GM12872 (cell line): ENCODE measurements at regions not wholly inside any gene's neighbourhood (a gene's known extent, or its start where the extent isn't known, plus 50 kb on each side); places are given as distances from the start of the nearest gene placed in this dataset.

Experiments
- TF ChIP-seq, protein P1 (sequence below): IDR thresholded peaks from 3 replicates; pipeline ENCODE4 v1.5.1; 2011; ENCODE audit warnings: low read depth, mild to moderate bottlenecking, low read length, moderate library complexity; ENCODE audit not compliant: insufficient read depth

DNA sequence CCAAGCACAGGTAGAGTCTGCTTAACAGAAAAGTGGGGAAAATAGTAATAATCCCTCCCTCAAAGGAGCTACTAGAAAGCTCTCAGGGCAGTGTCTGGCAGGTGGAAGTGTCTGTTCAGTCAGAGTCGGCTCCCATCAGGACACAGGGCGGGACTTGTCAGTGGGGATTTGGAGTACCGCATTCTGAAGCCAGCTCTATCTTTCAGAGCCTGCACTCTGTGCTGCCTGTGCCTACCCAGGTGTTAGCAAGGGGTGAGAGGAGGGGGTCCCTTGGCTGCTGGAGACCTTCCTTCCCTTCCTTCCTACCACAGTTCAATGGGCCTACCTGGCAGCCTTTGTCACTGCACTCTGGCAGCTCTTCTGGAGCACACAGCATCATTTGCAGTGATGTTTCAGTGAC is 615.5 kb downstream of the AJAP1 start:
- TF ChIP-seq, protein P1, sequence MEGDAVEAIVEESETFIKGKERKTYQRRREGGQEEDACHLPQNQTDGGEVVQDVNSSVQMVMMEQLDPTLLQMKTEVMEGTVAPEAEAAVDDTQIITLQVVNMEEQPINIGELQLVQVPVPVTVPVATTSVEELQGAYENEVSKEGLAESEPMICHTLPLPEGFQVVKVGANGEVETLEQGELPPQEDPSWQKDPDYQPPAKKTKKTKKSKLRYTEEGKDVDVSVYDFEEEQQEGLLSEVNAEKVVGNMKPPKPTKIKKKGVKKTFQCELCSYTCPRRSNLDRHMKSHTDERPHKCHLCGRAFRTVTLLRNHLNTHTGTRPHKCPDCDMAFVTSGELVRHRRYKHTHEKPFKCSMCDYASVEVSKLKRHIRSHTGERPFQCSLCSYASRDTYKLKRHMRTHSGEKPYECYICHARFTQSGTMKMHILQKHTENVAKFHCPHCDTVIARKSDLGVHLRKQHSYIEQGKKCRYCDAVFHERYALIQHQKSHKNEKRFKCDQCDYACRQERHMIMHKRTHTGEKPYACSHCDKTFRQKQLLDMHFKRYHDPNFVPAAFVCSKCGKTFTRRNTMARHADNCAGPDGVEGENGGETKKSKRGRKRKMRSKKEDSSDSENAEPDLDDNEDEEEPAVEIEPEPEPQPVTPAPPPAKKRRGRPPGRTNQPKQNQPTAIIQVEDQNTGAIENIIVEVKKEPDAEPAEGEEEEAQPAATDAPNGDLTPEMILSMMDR = no peak

- TF ChIP-seq, protein P1 = no peak
Observed at GRCh38 chr1:5267603-5268235, 613.3 kb downstream of the AJAP1 start.

DNA sequence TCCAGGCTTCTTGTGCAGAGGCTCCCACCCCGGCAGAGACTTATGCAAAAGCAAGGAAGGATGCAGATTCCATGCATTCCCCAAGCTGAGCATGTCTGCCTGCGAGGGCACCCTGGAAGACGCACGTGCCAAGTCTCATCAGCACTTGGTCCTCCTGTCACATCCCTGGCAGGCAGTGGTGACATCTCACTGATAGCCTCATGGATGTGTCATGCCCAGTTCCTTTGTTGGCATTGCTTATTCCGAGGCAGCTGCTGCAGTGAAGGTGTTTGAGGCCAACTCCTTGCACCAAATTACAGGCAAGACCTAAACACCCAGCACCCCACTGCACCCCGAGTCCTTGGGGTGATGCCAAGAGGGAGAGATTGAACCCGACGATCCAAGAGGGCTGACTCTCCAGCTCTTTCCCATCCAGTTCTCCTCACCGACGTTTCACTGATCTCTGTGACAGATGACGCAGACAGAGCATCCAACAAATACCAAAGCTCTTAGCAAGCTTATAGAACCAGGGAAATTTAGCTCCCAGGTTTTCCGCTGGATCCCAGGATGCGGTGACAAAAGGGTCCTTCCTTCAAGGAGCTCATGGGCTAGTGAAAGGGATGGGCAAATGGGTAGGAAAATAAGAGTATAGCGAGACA is 611.1 kb downstream of the AJAP1 start:
- TF ChIP-seq, protein P1 = no peak

- TF ChIP-seq, protein P1 = no peak
Observed at GRCh38 chr1:5264476-5264875, 610.1 kb downstream of the AJAP1 start.

DNA sequence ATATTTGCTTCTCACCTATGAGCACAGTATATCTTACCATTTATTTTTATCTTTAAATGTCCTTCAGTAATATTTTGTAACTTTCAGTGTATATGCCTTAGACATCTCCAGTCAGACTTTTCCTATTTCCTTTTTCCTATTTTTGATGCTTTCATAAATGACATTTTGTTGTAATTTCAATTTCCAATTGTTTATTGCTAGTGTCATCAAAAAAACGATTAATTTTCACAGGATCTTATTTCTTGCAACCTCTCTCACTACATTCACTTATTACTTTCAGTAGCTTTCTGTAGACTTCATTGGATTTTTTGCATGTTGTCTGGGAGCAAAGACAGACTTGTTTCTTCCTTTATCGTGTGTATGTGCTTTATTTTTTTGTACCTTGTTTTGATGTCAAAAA is 602.4 kb downstream of the AJAP1 start:
- TF ChIP-seq, protein P1 = no peak

GRCh38 chr1:5254975-5255374 is 600.6 kb downstream of the AJAP1 start:
- TF ChIP-seq, protein P1 = no peak

DNA sequence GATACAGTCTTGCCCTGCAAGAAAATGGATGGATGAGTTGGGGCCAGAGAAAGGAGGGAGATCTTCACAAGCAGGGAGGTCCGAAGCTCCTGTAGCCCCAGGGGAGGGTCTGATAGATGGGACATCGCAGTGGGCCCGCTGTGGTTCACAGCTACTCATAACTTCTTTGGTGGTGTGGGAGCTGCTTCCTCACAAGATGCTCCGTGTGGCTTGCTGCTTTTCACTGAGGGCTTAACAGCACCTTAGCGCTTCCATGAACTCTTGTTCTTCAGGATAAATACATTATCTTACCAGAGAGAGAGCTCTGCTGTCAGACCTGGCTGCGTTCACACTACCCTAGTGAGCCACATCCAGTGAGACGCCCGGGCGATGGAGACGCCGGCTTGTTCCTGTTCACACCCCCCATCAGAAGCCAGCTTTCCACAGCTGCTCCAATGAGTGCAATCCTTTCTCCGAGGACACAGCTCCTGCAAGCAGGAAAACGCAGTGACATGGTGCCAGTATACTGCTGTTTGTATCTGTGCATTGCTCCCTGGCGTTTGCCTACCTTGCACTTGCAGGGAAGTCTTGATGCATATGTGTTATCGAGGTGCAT is 599.8 kb downstream of the AJAP1 start:
- TF ChIP-seq, protein P1 = no peak
